Psoas muscle (tissue), 7 donors: ENCODE measurements at regions not wholly inside any gene's neighbourhood (a gene's known extent, or its start where the extent isn't known, plus 50 kb on each side); places are given as distances from the start of the nearest gene placed in this dataset.

Experiments used
- ATAC-seq, 4 donors: fragments of 200-7000 bp; cut with Tn5 transposase; one replicate each; pipeline ENCODE4 v1.9.1; 2020; ENCODE audit warnings: moderate library complexity in 3 of 4, mild to moderate bottlenecking in 2 of 4
- DNase-seq, 2 donors: peaks; one replicate each; pipeline ENCODE4 v3.0.0-alpha.2; 2020
- H3K27ac ChIP-seq: fragments of 200-600 bp; one replicate; pipeline ENCODE4 v1.8.0; 2022
- H3K27me3 ChIP-seq, 3 donors: fragments of 200-600 bp in 1 of 3; one replicate each; pipeline versions ENCODE4 v1.6.1 to v1.8.0; 2013 to 2022; ENCODE audit warnings: low read length in 2 of 3, mild to moderate bottlenecking in 2 of 3, moderate library complexity in 1 of 3; ENCODE audit not compliant: insufficient read depth in 3 of 3
- H3K36me3 ChIP-seq, 2 donors: fragments of 200-600 bp in 1 of 2; one replicate each; pipeline versions ENCODE4 v1.6.1 to v1.8.0; 2013 to 2022; ENCODE audit warnings: low read depth in 1 of 2, mild to moderate bottlenecking in 1 of 2, moderate library complexity in 1 of 2; ENCODE audit not compliant: insufficient read depth in 1 of 2
- H3K4me1 ChIP-seq: fragments of 200-600 bp; one replicate; pipeline ENCODE4 v1.8.0; 2022
- H3K4me3 ChIP-seq: fragments of 200-600 bp; one replicate; pipeline ENCODE4 v1.8.0; 2022; ENCODE audit warnings: mild to moderate bottlenecking
- H3K9me3 ChIP-seq: fragments of 200-600 bp; one replicate; pipeline ENCODE4 v1.8.0; 2022
- WGBS, 3 donors: extraction: QIAGEN DNeasy Blood & Tissue Kit; methylation state at CpG; one replicate each; pipeline versions ENCODE4 v1.1.6 to v1.1.7; 2013; 5-methylcytosine and 5-hydroxymethylcytosine counted together
- intact Hi-C, 2 donors: fragments of 100-400 bp; cut with DNase I; formaldehyde crosslinking; loops; one replicate each; pipeline versions ENCODE4 v1.11.0 to v1.14.2; 2022
- TF ChIP-seq, protein P1 (sequence below): fragments of 200-600 bp; IDR thresholded peaks from one replicate; pipeline ENCODE4 v1.8.0; 2022; ENCODE audit warnings: antibody characterized with exemption
- donor health status: healthy with polysubstance abuse.
- donor health status: DM: no; HTN: no; CAD: no; lungs with moderate emphysema.
- donor health status: Bipolar disorder and iron deficiency.
- donor health status: healthy.
- donor health status: DM: yes; HTN: yes; CAD: no.
- donor health status: DM: no; HTN: no; CAD: no.
- donor health status: DM: yes; HTN: yes; CAD: no.

- DNase-seq (no peak), ATAC-seq (no peak)
- Histone ChIP-seq H3K36me3 (no peaks in the 10 kb centered on the region), H3K4me1 (peaks cover 5% of the 10 kb centered on the region), H3K27me3 (peaks cover 0 to 90% (median 39%) of the 10 kb centered on the region in 3 donors), H3K27ac (no peak overlapping the region), H3K9me3 (no peaks in the 10 kb centered on the region), H3K4me3 (no peak overlapping the region)
- 3 to 7% (median 5%) methylated on average over 37 of the region's 37 CpGs for WGBS, 3 donors
- intact Hi-C loops = no loop called here
- TF ChIP-seq, protein P1, sequence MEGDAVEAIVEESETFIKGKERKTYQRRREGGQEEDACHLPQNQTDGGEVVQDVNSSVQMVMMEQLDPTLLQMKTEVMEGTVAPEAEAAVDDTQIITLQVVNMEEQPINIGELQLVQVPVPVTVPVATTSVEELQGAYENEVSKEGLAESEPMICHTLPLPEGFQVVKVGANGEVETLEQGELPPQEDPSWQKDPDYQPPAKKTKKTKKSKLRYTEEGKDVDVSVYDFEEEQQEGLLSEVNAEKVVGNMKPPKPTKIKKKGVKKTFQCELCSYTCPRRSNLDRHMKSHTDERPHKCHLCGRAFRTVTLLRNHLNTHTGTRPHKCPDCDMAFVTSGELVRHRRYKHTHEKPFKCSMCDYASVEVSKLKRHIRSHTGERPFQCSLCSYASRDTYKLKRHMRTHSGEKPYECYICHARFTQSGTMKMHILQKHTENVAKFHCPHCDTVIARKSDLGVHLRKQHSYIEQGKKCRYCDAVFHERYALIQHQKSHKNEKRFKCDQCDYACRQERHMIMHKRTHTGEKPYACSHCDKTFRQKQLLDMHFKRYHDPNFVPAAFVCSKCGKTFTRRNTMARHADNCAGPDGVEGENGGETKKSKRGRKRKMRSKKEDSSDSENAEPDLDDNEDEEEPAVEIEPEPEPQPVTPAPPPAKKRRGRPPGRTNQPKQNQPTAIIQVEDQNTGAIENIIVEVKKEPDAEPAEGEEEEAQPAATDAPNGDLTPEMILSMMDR = no peak
Measured at GRCh38 chr1:147077936-147078605, 94.2 kb downstream of the PRKAB2 start.

GRCh38 chr1:147077523-147077922 is 94.7 kb downstream of the PRKAB2 start:
- Histone ChIP-seq H3K4me3 (no peak overlapping the region), H3K27ac (no peak overlapping the region), H3K36me3 (no peaks in the 10 kb centered on the region), H3K4me1 (peaks cover 5% of the 10 kb centered on the region), H3K9me3 (no peaks in the 10 kb centered on the region), H3K27me3 (peaks cover 0 to 90% (median 40%) of the 10 kb centered on the region in 3 donors)
- ATAC-seq (no peak), DNase-seq (no peak)
- WGBS, 3 donors = 3 to 10% (median 6%) methylated on average over 20 of the region's 20 CpGs
- TF ChIP-seq, protein P1 = no peak
- intact Hi-C loops = no loop called here

GRCh38 chr1:147077081-147077480 is 95.2 kb downstream of the PRKAB2 start:
- H3K4me1 ChIP-seq = peaks cover 5% of the 10 kb centered on the region
- H3K27ac ChIP-seq = no peak overlapping the region
- peaks cover 0 to 89% (median 42%) of the 10 kb centered on the region in 3 donors for H3K27me3 ChIP-seq
- no peak for ATAC-seq
- H3K36me3 ChIP-seq = no peaks in the 10 kb centered on the region
- DNase-seq = no peak
- TF ChIP-seq, protein P1 = no peak
- H3K9me3 ChIP-seq = no peaks in the 10 kb centered on the region
- no peak overlapping the region for H3K4me3 ChIP-seq
- WGBS, 3 donors = 7 to 17% (median 8%) methylated on average over 28 of the region's 28 CpGs
- intact Hi-C loops = no loop called here

GRCh38 chr1:147076442-147076841 is 95.8 kb downstream of the PRKAB2 start:
- intact Hi-C loops = no loop called here
- Histone ChIP-seq H3K27me3 (peaks cover 0 to 94% (median 42%) of the 10 kb centered on the region in 3 donors), H3K36me3 (no peaks in the 10 kb centered on the region), H3K9me3 (no peaks in the 10 kb centered on the region), H3K4me3 (no peak overlapping the region), H3K27ac (no peak overlapping the region), H3K4me1 (peaks cover 5% of the 10 kb centered on the region)
- 62 to 73% (median 67%) methylated on average over 7 of the region's 7 CpGs for WGBS, 3 donors
- no peak for DNase-seq
- TF ChIP-seq, protein P1 = no peak
- no peak for ATAC-seq
